GM21825 (cell line): ENCODE measurements at regions not wholly inside any gene's neighbourhood (a gene's known extent, or its start where the extent isn't known, plus 50 kb on each side); places are given as distances from the start of the nearest gene placed in this dataset.
"Not testable (repeated sequence)": the region's sequence is repeated elsewhere in the genome, so short reads cannot be mapped to it uniquely, and the experiment has no call there.

ENCODE experiments used
- ATAC-seq: cut with Tn5 transposase; IDR thresholded peaks from one replicate; pipeline ENCODE4 v1.9.1; 2021; ENCODE audit warnings: mild to moderate bottlenecking, moderate library complexity; ENCODE audit not compliant: unreplicated experiment

DNA sequence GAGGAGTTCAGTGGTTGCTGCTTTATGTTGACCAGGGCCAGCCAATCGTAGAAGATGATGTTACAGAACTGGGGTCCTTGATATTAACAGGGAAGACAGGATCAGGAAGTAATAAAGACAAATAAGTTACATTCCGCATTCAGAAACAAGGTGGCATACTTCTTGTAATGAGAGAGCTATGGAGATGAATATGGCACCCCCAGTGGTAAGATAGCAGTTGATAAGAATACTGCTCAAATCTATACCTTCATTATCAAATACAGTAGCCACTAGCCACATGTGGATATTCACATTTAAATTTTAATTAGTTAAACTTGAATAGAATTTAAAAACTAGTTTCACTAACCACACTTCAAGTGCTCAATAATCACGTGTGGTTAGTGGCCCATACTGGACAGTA is 290.4 kb upstream of the RBMS1 start:
- no peak for ATAC-seq

DNA sequence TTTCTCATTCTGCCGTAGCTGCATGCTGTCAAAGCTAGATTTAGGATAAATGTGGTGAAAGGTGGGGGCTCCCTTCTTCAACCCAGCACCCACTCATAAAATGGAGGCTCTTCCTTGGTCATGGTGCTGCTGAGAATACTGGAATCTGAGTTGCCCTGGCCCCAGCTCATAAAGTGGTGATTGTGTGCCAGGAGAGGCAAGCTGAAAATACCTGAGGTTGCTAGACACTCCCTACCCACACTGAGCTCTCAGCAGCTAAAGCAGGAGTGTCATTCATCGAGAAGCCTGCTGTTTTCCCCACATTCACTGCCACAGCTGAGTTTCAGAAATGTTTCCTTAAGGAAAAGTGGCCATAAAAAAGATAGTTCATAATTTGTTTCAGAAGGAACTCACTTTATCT is 297.1 kb upstream of the RBMS1 start:
- ATAC-seq, result no peak

DNA sequence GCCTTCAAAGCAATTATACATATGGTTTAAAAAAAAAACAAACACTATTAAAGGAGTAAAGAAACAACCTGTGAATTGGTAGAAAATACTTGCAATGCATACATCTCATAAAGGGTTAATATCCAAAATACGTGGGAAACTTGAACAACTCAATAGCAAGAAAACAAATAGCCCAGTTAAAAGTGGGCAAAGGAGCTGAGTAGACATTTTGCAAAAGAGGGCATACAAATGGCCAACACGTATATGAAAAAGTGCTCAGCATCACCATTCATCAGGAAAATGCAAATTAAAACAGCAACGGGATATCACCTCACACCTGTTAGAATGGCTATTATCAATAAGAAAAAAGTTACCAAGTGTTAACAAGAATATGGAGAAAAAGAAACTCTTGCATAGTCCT is 298.3 kb upstream of the RBMS1 start:
- ATAC-seq, result no peak

DNA sequence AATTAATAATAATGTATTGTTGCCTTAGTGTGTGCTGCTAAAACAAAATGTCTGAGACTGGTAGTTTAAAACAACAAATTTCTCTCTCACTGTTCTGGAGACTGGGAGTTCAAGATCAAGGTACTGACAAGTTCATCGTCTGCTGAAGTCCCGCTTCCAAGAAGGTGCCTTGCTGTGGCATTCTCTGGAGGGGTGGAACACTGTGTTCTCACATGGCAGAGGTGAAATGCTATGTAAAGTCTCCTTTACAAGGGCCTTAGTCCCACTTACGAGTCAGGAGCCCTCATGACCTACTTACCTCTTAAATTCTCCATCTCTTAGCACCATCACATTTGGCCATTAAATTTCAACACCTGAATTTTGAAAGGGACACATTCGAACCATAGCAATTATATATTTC is 299.2 kb upstream of the RBMS1 start:
- ATAC-seq, result no peak

DNA sequence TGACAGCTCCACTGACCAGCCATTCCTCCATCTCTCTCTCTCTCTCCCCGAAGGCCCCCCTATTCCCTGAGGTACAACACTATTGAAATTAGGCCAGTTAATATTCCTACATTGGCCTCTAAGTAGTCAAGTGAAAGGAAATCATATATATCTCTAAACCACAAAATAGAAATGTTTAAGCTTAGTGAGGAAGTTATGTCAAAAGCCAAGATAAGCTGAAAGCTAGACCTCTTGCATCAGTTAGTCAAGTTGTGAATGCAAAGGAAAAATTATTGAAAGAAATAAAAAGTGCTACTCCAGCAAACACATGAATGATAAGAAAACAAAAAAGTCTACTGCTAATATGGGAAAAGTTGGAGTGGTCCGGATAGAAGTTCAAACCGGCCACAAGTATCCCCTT is 301.3 kb upstream of the RBMS1 start:
- no peak for ATAC-seq

DNA sequence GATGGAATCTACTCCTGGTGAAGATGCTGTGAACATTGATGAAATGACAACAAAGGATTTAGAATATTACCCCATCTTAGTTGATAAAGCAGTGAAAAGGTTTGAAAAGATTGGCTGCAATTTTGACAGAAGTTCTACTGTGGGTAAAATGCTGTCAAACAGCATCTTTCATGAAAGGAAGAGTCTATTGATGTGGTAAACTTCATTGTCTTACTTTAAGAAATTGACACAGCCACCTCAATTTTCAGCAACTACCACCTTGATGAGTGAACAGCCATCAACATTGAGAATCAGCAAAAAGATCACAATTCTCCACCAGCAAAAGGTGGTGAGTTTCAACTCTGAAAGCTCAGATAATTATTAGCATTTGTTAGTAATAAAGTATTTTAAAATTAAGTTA is 310.3 kb upstream of the RBMS1 start:
- no peak for ATAC-seq

DNA sequence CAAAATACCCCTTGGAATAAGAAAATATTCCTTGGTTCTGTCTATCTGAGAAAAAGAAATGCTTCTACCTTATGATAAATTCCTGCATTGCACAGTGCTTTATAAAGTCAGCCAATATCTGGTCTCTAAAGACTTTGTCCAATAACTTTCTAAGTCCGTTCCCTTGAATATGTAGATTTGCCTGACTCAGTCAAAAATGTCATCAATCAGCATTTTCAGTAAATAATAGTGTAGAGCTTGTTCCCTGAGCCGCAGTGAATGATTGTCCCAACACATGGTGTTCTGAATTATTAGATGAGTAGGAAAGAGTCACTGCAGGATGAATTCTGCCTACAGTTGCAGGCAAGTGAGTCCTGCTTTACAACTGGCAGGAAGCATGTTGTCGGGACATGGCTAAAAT is 316.8 kb upstream of the RBMS1 start:
- ATAC-seq, result no peak

DNA sequence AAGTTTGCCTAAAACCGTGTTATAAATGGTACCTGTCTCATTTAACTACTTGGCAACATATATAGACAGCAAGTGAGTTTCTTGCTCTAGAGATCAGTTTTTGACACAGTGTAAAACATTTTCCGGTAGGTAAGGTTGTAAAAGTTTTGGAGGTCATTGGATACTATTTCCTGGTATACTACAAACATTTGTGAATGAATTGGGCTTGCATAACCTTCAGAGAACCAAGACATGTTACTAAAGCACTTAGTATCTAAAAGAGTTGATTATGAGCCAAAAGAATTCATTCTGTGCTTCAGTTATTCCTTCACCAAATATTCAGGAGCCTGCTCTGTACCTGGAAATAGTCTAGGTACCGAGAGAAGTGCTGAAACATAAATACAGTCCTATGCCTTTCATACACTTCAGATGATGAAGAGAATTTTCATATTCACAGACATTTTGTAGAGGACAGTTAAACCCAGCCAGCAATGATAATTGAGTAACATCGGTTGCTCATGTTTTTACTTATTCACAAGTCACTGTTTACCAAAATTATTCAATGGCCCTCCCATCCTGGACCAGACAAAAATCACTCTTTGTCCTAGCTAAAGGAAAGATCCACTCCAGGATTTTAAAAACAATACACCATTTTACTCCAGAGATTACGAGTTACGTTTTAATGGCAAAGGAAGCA is 319.4 kb upstream of the RBMS1 start:
- no peak for ATAC-seq

DNA sequence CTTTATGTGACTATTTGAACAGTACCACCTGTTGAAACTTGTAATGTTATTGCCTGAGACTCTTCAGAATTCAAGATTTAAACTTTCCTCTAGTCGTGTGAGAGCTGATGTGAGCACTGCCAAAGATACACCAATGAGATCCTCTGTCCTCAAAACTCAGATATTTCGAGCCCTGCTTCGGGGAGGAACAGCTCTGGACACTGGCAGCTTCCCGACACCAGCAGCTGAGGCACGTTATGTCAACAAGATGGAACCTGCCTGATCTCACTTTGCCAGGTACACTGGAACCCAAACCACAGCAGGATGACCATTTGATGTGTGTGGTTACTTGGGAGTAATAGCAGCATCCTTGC is 319.9 kb upstream of the RBMS1 start:
- no peak for ATAC-seq

DNA sequence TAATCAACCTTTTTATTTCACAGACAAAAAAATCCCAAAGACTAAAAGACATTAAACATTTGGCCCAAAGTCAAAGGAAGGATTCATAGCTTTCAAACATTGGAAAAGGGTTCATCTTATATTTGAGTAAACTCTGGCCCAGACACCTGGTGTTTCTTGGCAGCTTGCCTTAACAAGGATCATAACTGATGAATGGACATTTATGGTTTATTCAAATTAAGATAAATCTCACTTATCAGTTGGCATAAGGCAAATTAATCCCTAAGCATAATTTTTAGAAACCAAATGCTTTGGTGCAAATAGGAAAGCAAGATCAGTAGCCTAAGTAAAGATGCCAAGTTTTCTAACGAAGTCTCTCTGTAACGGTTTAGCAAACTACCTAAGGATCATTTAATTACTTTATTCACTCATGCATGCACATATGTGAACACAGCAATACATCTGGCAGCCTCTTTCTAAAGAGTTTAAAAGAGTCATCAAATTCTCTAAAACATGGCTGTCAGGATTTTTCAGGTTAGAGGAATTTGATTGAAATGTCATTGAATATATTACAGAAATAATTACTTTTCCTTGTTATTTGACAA is 323.4 kb upstream of the RBMS1 start:
- ATAC-seq, result no peak

DNA sequence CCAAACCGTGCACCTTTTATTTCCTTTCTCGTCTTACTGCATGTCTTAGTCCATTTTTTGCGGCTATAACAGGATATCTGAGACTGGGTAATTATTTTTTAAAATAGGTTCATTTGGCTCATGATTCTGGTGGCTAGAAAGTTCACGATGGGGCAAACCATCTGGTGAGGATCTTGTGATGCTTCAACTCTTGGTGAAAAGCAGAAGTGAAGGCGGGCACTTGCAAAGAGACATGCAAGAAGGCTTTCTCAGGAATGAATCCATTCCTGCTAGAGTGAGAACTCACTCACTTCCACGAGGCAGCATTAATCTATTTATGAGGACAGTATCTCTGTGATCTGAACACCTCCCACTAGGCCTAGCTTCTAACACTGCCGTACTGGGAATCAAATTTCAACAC is 327.1 kb upstream of the RBMS1 start:
- ATAC-seq, result no peak

DNA sequence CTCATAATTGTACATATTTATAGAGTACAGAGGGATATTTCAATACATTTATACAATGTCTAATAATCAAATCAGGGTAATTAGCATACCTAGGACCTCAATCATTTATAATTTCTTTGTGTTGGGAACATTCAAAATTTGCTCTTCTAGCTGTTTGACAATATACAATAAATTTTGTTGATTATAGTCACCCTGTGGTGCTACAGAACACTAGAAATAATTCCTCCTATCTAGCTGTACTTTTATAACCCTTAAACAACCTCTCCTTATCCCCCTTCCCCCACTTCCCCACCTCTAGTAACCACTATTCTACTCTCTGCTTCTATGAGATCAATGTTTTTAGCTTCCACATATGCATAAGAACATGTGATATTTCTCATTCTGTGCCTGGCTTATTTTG is 328.4 kb upstream of the RBMS1 start:
- no peak for ATAC-seq

DNA sequence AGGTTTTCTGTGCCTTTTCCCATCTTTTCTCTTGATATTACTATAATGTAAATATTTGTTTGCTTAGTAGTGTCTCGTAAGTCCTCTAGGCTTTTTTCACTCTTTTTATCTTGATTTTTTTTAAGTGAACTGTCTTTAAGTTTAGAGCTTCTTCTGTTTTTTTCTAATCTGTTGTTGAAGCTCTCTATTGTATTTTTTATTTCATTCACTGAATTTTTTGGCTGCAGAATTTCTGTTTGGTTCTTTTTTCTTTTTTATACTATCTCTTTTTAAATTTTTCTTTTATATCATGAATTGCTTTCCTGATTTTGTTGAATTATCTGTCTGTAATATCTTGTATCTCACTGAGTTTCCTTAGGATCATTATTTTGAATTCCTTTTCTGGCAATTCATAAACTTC is 331.8 kb upstream of the RBMS1 start:
- ATAC-seq, result no peak

DNA sequence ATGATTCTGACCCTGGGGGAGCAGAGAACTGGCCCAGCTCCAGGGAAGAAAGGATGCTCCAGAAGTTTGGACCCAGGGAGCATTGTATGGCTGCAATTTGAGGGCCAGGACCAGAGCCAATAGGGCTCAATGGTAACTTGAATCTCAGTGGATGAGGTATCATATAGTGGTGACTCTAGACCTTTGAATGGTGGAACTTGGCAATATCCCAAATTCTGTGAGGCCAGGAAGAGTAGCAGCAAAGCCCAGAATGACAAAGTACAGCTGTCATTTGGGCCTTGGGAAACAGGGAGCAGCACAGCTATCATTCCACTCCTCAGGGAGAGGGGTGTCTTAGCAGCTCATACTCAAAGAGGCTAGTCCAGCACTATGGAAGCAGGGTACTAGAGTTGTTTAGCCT is 332.9 kb upstream of the RBMS1 start:
- ATAC-seq, result no peak

DNA sequence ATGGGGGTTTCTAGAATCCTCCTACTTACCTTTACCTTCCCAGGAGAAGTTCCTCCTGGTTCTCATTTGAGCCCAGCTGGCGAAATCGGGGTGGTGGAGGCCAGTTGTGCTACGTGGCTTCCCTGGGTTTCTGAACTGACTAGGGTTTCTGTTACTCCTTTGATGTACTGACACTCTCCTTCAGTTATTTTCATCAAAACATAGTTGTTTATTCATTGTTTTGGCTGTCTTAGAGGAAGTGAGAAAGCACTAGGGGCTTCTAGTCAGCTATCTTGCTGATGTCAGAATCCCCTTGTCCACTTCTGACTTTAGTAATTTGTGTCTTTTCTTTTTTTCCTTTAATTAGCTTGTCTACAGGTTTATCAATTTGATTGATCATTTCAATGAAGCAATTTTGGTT is 332.2 kb upstream of the TANK start:
- no peak for ATAC-seq

DNA sequence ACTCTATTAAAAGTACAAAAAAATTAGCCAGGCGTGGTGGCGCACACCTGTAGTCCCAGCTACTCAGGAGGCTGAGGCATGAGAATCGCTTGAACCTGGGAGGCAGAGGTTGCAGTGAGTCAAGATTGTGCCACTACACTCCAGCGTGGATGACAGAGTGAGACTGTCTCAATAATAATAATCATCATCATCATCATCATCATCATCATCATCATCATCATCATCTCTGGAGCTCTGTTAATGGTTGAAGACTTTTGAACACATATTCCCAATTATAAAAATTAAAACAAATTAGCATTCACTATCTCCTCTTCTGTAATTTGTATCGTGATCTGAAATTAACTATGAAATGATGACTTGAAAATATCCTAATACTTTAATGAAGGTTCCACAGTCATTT is 327.8 kb upstream of the TANK start:
- ATAC-seq, result not testable (repeated sequence)

DNA sequence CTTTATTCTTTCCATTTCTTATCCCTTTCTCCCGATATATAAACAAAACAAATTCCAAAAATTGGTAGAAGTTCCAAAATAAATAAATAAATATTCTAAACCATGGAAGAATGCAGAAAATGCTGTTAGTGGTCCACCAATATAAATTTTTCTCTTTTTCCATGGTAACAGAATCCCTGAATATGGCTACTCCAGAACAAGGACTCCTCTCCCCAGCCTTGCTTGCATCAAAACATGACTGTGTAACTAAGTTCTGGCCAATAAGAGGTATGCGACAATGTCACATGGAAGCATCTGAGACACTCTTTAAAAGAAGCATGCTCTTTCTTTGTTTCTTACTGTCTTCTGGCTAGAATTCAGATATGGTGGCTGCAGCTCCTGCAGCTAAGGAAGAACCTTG is 325.1 kb upstream of the TANK start:
- ATAC-seq, result no peak

DNA sequence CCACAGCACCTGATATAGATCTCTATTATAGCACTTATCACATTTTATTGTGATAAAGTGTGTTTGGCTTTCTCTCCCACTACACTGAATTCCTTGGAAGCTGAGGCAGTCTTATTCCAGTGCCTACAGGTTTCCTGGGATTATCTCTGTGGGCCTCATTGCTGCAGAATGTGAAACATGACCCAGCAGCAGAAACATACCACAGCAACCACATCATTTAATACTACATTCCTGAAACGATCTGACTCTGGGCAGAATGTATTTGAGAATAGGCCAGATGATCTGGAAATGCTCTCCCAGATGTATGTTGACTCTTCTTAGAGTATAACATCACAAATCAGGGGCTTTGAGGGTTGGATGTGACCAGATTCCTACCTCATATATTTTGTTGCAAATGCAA is 323.5 kb upstream of the TANK start:
- ATAC-seq, result no peak

DNA sequence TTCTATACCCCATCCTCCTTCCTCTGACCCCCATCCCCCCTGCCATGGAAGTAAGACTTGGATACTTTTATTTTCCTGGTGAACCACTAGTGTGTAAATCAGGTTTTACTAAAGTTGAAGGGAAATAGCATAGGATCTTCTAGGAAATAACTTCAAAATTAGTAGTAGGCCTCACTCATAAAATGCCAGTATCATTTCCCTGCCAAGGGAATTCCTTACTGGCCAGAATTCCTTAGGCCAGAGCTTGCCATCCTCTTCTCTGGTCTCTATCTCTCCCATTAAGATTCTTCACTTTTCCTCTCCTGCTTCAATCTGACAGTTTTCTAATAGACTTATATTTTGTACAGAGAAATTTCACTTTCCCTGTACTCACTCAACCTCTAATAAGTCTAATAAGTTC is 322.8 kb upstream of the TANK start:
- no peak for ATAC-seq

DNA sequence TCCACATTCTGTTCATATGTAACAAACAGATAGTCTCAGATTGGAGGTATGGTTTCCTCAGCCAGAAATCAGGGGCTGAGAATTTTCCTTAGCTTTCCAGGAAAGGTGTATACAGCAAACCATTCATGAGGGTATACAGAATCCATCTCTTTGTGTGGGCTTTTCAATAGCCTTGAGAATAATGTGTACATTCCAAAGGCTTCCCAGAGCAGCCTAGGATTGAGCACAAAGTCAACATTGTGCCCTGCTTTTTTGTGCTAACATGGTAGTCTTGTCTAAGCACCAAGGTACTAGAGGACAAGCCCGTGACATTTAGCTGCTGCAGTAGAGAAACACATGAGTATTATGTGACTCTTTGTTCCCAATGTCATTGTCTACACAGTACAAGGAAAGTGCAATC is 322.1 kb upstream of the TANK start:
- no peak for ATAC-seq

DNA sequence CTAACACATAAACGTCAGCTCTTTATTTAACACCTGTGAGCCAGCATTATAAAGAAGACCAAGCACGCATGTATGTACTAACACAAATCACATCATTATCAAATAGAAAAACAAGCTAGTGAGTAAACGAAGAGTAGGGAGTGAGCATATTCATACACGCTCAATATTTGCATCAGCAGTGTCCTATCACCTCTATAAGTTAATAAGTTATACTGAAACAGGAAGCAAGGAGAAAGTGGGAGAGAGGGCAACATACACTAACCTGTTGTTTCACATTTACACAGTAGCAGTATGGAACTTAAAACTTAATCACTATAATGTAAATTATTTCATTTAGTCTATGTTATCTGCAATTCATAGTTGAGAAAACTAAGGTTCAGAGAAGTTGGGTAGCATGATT is 321.5 kb upstream of the TANK start:
- no peak for ATAC-seq

DNA sequence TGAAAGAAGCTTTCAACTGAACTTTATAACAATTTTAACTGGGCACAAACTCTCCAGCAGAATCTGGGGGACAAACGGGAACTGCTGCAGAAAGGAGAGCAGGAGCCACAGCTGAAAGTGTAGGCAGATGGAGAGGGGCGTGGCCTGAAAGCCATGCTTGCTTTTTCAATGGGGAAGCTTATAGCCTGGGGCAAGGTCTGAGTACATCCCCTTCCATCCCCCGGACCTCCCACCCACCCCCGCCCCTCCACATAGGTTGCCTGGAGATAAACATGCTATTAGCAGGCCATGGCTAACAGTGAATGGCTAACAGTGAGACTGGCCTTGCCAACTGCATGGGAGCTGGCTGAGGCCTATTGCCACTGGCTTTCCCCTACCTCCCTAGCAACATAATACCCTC is 317.9 kb upstream of the TANK start:
- no peak for ATAC-seq

DNA sequence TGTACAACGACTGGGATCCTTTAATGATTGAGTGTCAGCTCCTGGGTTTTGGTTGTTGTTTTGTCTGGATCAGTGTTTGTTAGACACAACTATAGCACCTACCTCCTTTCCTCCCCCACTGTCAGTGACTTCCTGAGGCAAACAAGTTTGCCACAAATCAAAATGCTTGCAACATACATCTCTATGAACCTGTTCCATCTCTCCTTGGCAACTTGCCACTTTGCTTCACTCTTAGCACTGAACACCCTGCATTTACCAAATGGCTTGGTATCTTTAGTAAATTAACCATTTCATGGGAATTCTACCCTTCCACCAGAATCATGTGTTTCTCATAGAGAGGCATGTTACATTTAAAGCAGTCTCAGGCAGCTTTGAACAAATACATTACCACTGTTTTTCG is 301.1 kb upstream of the TANK start:
- no peak for ATAC-seq
